Breast epithelium (tissue), 4 donors: ENCODE measurements at regions not wholly inside any gene's neighbourhood (a gene's known extent, or its start where the extent isn't known, plus 50 kb on each side); places are given as distances from the start of the nearest gene placed in this dataset.

Source experiments
- DNase-seq, 2 donors: peaks; one replicate each; pipeline ENCODE4 v3.0.0-alpha.2; 2019; ENCODE audit warnings: low spot score in 2 of 2
- H3K27ac ChIP-seq, 2 donors: fragments of 200-600 bp; sonication (generic) in 1 of 2; one replicate each; pipeline ENCODE4 v1.5.1; 2016 to 2019; ENCODE audit warnings: mild to moderate bottlenecking in 1 of 2
- H3K27me3 ChIP-seq, 2 donors: fragments of 200-600 bp; sonication (generic) in 1 of 2; one replicate each; pipeline versions ENCODE4 v1.5.1 to v1.6.0; 2017 to 2019; ENCODE audit warnings: control low read depth in 1 of 2, mild to moderate bottlenecking in 1 of 2
- H3K36me3 ChIP-seq: fragments of 200-600 bp; one replicate; pipeline ENCODE4 v1.5.1; 2019
- H3K4me1 ChIP-seq, 2 donors: fragments of 200-600 bp; sonication (generic); one replicate each; pipeline ENCODE4 v1.5.1; 2016 to 2019; ENCODE audit warnings: control low read depth in 1 of 2
- H3K4me3 ChIP-seq, 3 donors: fragments of 200-600 bp; sonication (generic); 1 replicate in 2 of 3; 2 replicates in 1 of 3; pipeline ENCODE4 v1.5.1; 2016 to 2019; ENCODE audit warnings: mild to moderate bottlenecking in 3 of 3, moderate library complexity in 2 of 3
- H3K9me3 ChIP-seq, 2 donors: fragments of 200-600 bp; sonication (generic) in 1 of 2; one replicate each; pipeline ENCODE4 v1.5.1; 2016 to 2019; ENCODE audit warnings: control low read depth in 1 of 2
- CTCF ChIP-seq, 3 donors: fragments of 450-650 bp; IDR thresholded peaks; one replicate each; pipeline ENCODE4 v1.5.1; 2016 to 2017; ENCODE audit warnings: antibody characterized with exemption in 3 of 3, mild to moderate bottlenecking in 3 of 3, moderate library complexity in 3 of 3
- POLR2A ChIP-seq: fragments of 450-650 bp; IDR thresholded peaks from one replicate; pipeline ENCODE4 v1.6.1; 2016; ENCODE audit warnings: antibody characterized with exemption, mild to moderate bottlenecking, moderate library complexity
- POLR2AphosphoS5 ChIP-seq, 3 donors: sonication (generic); formaldehyde crosslinking; IDR thresholded peaks; one replicate each; pipeline ENCODE4 v1.6.1; 2017; ENCODE audit warnings: antibody characterized with exemption in 3 of 3
- intact Hi-C: fragments of 100-400 bp; cut with DNase I; formaldehyde crosslinking; loops from one replicate; pipeline ENCODE4 v1.15.1; 2023; ENCODE audit warnings: low total_unique reads

- no peaks in the 10 kb centered on the region for H3K9me3 ChIP-seq
- intact Hi-C loops, result no loop called here
- no peak for TF ChIP-seq CTCF (IDR thresholded peaks at IDR 0.05)
- no peak for TF ChIP-seq POLR2AphosphoS5 (IDR thresholded peaks at IDR 0.05)
- no peak for TF ChIP-seq POLR2A
- no peak overlapping the region for H3K27ac ChIP-seq
- no peaks in the 10 kb centered on the region for H3K4me1 ChIP-seq
- H3K4me3 ChIP-seq, result no peak overlapping the region
- no peaks in the 10 kb centered on the region for H3K27me3 ChIP-seq
- no peak for DNase-seq
- no peaks in the 10 kb centered on the region for H3K36me3 ChIP-seq
Observed at GRCh38 chr22:22779213-22779612, 108.4 kb upstream of the IGLL5 start.

- TF ChIP-seq POLR2A, result no peak
- TF ChIP-seq POLR2AphosphoS5 (IDR thresholded peaks at IDR 0.05), result no peak
- no peak for TF ChIP-seq CTCF (IDR thresholded peaks at IDR 0.05)
- Histone ChIP-seq H3K4me1 (no peaks in the 10 kb centered on the region), H3K27me3 (peaks cover 0 to 3% of the 10 kb centered on the region in 2 donors), H3K36me3 (no peaks in the 10 kb centered on the region), H3K9me3 (no peaks in the 10 kb centered on the region), H3K4me3 (no peak overlapping the region), H3K27ac (no peak overlapping the region)
- DNase-seq, result no peak
- intact Hi-C loops, result no loop called here
Observed at GRCh38 chr22:22783575-22783974, 104.0 kb upstream of the IGLL5 start.

- Histone ChIP-seq H3K4me3 (no peak overlapping the region), H3K36me3 (no peaks in the 10 kb centered on the region), H3K4me1 (no peaks in the 10 kb centered on the region), H3K27me3 (peaks cover 0 to 3% of the 10 kb centered on the region in 2 donors), H3K9me3 (no peaks in the 10 kb centered on the region), H3K27ac (no peak overlapping the region)
- no peak for DNase-seq
- TF ChIP-seq CTCF (IDR thresholded peaks at IDR 0.05) (no peak), POLR2A (no peak), POLR2AphosphoS5 (IDR thresholded peaks at IDR 0.05) (no peak)
- intact Hi-C loops, result no loop called here
Observed at GRCh38 chr22:22784249-22785039, 103.2 kb upstream of the IGLL5 start.

- no peaks in the 10 kb centered on the region for H3K9me3 ChIP-seq
- no peaks in the 10 kb centered on the region for H3K36me3 ChIP-seq
- peaks cover 0 to 8% of the 10 kb centered on the region in 2 donors for H3K27me3 ChIP-seq
- no peak for DNase-seq
- intact Hi-C loops, result no loop called here
- no peaks in the 10 kb centered on the region for H3K4me1 ChIP-seq
- H3K4me3 ChIP-seq, result no peak overlapping the region
- no peak overlapping the region for H3K27ac ChIP-seq
- no peak for TF ChIP-seq POLR2AphosphoS5 (IDR thresholded peaks at IDR 0.05)
Observed at GRCh38 chr22:22785316-22786065, 102.1 kb upstream of the IGLL5 start.

- no peak for TF ChIP-seq POLR2A
- TF ChIP-seq POLR2AphosphoS5 (IDR thresholded peaks at IDR 0.05), result no peak
- TF ChIP-seq CTCF (IDR thresholded peaks at IDR 0.05), result no peak
- intact Hi-C loops, result no loop called here
- DNase-seq, result no peak
- Histone ChIP-seq H3K4me3 (no peak overlapping the region), H3K4me1 (no peaks in the 10 kb centered on the region), H3K36me3 (no peaks in the 10 kb centered on the region), H3K9me3 (no peaks in the 10 kb centered on the region), H3K27me3 (peaks cover 0 to 8% of the 10 kb centered on the region in 2 donors), H3K27ac (no peak overlapping the region)
Observed at GRCh38 chr22:22786301-22787115, 101.1 kb upstream of the IGLL5 start.
